Kidney (tissue), 13 donors: ENCODE measurements at regions not wholly inside any gene's neighbourhood (a gene's known extent, or its start where the extent isn't known, plus 50 kb on each side); places are given as distances from the start of the nearest gene placed in this dataset.

Experiments
- DNase-seq, 5 donors: peaks; one replicate each; pipeline ENCODE4 v3.0.0-alpha.2; 2013 to 2020
- FAIRE-seq: peaks from 2 replicates; lab custom pipeline; 2012; peaks lifted over from hg19 to GRCh38; lab: Jason Lieb, UNC
- H3K27ac ChIP-seq, 2 donors: one replicate each; pipeline ENCODE4 v1.7.0; 2013; ENCODE audit warnings: low read depth in 2 of 2, low read length in 2 of 2, inconsistent platforms in 1 of 2
- H3K27me3 ChIP-seq: one replicate; pipeline ENCODE4 v1.7.1; 2013; ENCODE audit warnings: low read length, inconsistent platforms; ENCODE audit not compliant: control insufficient read depth, insufficient read depth
- H3K36me3 ChIP-seq, 3 donors: one replicate each; pipeline versions ENCODE4 v1.7.0 to v1.7.1; 2013; ENCODE audit warnings: low read length in 3 of 3, control low read depth in 1 of 3, inconsistent platforms in 1 of 3; ENCODE audit not compliant: insufficient read depth in 3 of 3, control insufficient read depth in 2 of 3
- H3K4me1 ChIP-seq, 3 donors: one replicate each; pipeline versions ENCODE4 v1.7.0 to v1.7.1; 2013; ENCODE audit warnings: low read length in 3 of 3, inconsistent platforms in 1 of 3, low read depth in 1 of 3; ENCODE audit not compliant: control insufficient read depth in 2 of 3, insufficient read depth in 2 of 3
- H3K4me3 ChIP-seq, 3 donors: one replicate each; pipeline versions ENCODE4 v1.7.0 to v1.8.1; 2013; ENCODE audit warnings: low read length in 3 of 3, control low read depth in 1 of 3, inconsistent platforms in 1 of 3
- H3K9ac ChIP-seq, 3 donors: one replicate each; pipeline versions ENCODE4 v1.7.0 to v1.7.1; 2013; ENCODE audit warnings: low read length in 3 of 3, control low read depth in 1 of 3, inconsistent platforms in 1 of 3
- H3K9me3 ChIP-seq, 3 donors: one replicate each; pipeline versions ENCODE4 v1.7.0 to v1.7.1; 2013; ENCODE audit warnings: low read length in 3 of 3, control low read depth in 1 of 3, inconsistent platforms in 1 of 3; ENCODE audit not compliant: control insufficient read depth in 2 of 3, insufficient read depth in 1 of 3
- intact Hi-C: fragments of 100-400 bp; cut with DNase I; formaldehyde crosslinking; loops from one replicate; pipeline ENCODE4 v1.11.1; 2022
- TF ChIP-seq, protein P1 (sequence below): IDR thresholded peaks from 3 replicates; pipeline ENCODE4 v1.5.1; 2012; ENCODE audit warnings: mild to moderate bottlenecking, moderate library complexity, borderline replicate concordance; ENCODE audit not compliant: insufficient read depth; ENCODE audit errors: extremely low read depth
- donor health status: control.
- donor health status: control.
- donor health status: control.
- donor health status: control.
- donor health status: control.
- donor health status: DM: yes; HTN: yes; CAD: no.
- donor health status: Normal renal cell carcinoma (clear cell type).

DNA sequence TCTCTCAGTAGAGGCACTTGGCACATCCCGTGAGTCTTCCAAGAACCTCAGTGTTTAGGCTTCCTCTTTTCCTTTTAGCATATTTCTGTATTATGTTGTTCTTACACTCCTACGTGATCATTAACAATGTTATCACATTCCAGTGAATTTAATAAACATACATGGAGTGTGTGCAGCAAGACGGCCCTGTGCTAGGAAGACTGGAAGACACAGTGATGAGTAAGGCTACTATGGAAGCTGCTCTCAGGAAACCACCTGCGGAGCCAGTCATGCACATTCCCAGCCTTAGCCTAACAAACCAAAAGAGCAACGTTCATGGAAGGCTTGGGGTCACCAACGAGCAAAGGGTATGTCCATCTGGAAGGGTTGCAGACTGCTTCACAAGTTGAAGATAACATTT, 103.4 kb downstream of the ETAA1 start:
- Histone ChIP-seq H3K36me3 (no peaks in the 10 kb centered on the region), H3K27me3 (no peaks in the 10 kb centered on the region), H3K9me3 (no peaks in the 10 kb centered on the region), H3K4me1 (no peaks in the 10 kb centered on the region), H3K27ac (no peak overlapping the region), H3K9ac (no peak overlapping the region), H3K4me3 (no peak overlapping the region)
- DNase-seq (no peak), FAIRE-seq (no peak)
- intact Hi-C loops = no loop called here
- TF ChIP-seq, protein P1, sequence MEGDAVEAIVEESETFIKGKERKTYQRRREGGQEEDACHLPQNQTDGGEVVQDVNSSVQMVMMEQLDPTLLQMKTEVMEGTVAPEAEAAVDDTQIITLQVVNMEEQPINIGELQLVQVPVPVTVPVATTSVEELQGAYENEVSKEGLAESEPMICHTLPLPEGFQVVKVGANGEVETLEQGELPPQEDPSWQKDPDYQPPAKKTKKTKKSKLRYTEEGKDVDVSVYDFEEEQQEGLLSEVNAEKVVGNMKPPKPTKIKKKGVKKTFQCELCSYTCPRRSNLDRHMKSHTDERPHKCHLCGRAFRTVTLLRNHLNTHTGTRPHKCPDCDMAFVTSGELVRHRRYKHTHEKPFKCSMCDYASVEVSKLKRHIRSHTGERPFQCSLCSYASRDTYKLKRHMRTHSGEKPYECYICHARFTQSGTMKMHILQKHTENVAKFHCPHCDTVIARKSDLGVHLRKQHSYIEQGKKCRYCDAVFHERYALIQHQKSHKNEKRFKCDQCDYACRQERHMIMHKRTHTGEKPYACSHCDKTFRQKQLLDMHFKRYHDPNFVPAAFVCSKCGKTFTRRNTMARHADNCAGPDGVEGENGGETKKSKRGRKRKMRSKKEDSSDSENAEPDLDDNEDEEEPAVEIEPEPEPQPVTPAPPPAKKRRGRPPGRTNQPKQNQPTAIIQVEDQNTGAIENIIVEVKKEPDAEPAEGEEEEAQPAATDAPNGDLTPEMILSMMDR = no peak

DNA sequence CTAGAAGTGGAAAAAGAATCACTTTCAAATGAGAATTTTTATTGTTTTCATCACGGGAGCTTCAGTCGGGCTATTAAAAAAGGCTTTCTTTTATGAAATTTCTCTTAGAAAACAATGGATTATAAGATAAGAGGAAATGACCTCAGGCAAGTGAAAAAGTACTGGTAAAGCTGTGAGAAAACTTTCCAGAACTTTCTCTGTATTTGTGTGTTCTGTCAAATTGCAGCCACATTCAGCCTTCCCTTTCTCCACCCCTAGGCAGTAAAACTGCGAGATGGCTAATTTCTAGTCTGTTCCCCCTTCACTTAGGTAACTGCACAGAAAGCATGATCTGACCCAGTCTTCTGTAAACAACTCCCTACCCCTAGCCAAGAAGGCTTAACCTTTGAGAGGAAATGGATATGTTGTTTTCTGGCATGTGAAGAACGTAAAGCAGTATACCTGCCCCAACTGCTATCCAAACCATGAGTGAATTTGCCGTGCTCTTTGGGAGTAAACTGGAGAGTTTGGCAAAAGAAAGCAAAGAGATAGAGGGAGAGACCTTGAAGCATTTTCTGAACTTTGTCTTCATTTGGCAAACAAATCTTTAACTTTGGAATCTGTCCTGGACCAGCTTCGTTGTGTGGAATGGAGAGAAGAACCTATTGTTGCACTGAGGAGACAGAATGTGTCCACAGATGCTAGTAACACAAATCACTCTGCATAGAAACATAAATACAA, 105.4 kb downstream of the ETAA1 start:
- no peaks in the 10 kb centered on the region for H3K36me3 ChIP-seq
- DNase-seq (no peak), FAIRE-seq (no peak)
- H3K4me1 ChIP-seq = no peaks in the 10 kb centered on the region
- H3K9me3 ChIP-seq = no peaks in the 10 kb centered on the region
- H3K27ac ChIP-seq = no peak overlapping the region
- no peak overlapping the region for H3K4me3 ChIP-seq
- intact Hi-C loops = no loop called here
- H3K27me3 ChIP-seq = no peaks in the 10 kb centered on the region
- no peak overlapping the region for H3K9ac ChIP-seq
- TF ChIP-seq, protein P1 = no peak

DNA sequence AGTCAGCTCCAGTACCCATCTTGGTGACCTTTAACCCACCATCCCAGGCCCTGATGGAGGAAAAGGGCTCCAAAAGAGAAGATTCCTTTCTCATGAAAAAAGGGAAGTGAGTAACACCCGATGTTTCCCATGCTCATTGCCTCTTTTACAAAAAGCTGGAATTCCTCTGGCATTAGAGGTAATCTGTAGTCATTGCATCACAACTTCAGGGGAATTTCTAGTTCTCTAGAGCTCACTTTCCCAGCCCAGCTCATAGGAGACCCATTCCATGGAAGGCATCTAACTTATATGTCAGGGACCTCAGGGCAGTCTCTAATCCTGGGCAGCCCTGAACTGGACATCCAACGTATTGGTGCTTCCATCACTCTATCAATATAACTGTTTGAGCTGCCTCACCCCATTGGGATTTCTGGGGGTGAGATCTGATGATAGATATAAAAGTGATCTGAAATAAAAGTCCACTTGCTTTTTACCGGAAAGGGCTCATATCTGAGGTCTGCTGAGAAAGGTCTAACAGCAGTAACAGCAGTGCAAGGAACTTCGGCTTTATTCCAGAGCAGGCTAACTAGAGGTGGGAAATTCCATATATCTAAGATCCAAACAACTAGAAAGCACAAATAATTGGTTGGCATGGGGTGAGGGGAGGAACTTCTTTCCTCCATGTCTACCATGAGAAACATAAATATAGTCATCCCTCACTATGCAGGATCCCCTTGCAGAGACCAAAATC, 106.1 kb downstream of the ETAA1 start:
- FAIRE-seq (no peak), DNase-seq (no peak)
- intact Hi-C loops = no loop called here
- H3K27ac ChIP-seq = no peak overlapping the region
- no peaks in the 10 kb centered on the region for H3K4me1 ChIP-seq
- H3K4me3 ChIP-seq = no peak overlapping the region
- H3K27me3 ChIP-seq = no peaks in the 10 kb centered on the region
- TF ChIP-seq, protein P1 = no peak
- H3K36me3 ChIP-seq = no peaks in the 10 kb centered on the region
- H3K9ac ChIP-seq = no peak overlapping the region
- no peaks in the 10 kb centered on the region for H3K9me3 ChIP-seq
